HG03108 (cell line): ENCODE measurements at regions not wholly inside any gene's neighbourhood (a gene's known extent, or its start where the extent isn't known, plus 50 kb on each side); places are given as distances from the start of the nearest gene placed in this dataset.
"Not testable (repeated sequence)": the region's sequence is repeated elsewhere in the genome, so short reads cannot be mapped to it uniquely, and the experiment has no call there.

Experiments
- ATAC-seq: cut with Tn5 transposase; IDR thresholded peaks from one replicate; pipeline ENCODE4 v1.9.1; 2021; ENCODE audit warnings: moderate library complexity; ENCODE audit not compliant: unreplicated experiment

GRCh38 chr5:8691221-8691620, 822.3 kb downstream of the MTRR start:
- no peak for ATAC-seq

- no peak for ATAC-seq
Observed at GRCh38 chr5:8693341-8693844, 824.4 kb downstream of the MTRR start.

- ATAC-seq = no peak
Observed at GRCh38 chr5:8694545-8694944, 825.6 kb downstream of the MTRR start.

GRCh38 chr5:8695902-8696845, 827.2 kb downstream of the MTRR start:
- ATAC-seq = no peak

GRCh38 chr5:8700222-8700621, 831.3 kb downstream of the MTRR start:
- ATAC-seq = no peak

GRCh38 chr5:8700671-8701070, 831.7 kb downstream of the MTRR start:
- ATAC-seq = no peak

GRCh38 chr5:8701251-8701650, 832.3 kb downstream of the MTRR start:
- no peak for ATAC-seq

GRCh38 chr5:8710426-8710930, 835.4 kb downstream of the SEMA5A start:
- no peak for ATAC-seq

GRCh38 chr5:8714198-8714597, 831.7 kb downstream of the SEMA5A start:
- ATAC-seq = no peak

- no peak for ATAC-seq
Observed at GRCh38 chr5:8714861-8715260, 831.0 kb downstream of the SEMA5A start.

- ATAC-seq = no peak
Observed at GRCh38 chr5:8719796-8720195, 826.1 kb downstream of the SEMA5A start.

- no peak for ATAC-seq
Observed at GRCh38 chr5:8720506-8720905, 825.4 kb downstream of the SEMA5A start.

- no peak for ATAC-seq
Observed at GRCh38 chr5:8721536-8721935, 824.3 kb downstream of the SEMA5A start.

GRCh38 chr5:8726383-8727036, 819.4 kb downstream of the SEMA5A start:
- ATAC-seq = no peak

GRCh38 chr5:8727396-8727795, 818.5 kb downstream of the SEMA5A start:
- no peak for ATAC-seq

- no peak for ATAC-seq
Observed at GRCh38 chr5:8729437-8729836, 816.4 kb downstream of the SEMA5A start.

- no peak for ATAC-seq
Observed at GRCh38 chr5:8730194-8730593, 815.7 kb downstream of the SEMA5A start.

- not testable (repeated sequence) for ATAC-seq
Observed at GRCh38 chr5:8731110-8731509, 814.8 kb downstream of the SEMA5A start.

- no peak for ATAC-seq
Observed at GRCh38 chr5:8740595-8740994, 805.3 kb downstream of the SEMA5A start.

- no peak for ATAC-seq
Observed at GRCh38 chr5:8749556-8749955, 796.3 kb downstream of the SEMA5A start.

GRCh38 chr5:8750100-8750499, 795.8 kb downstream of the SEMA5A start:
- ATAC-seq = no peak

GRCh38 chr5:8751971-8752370, 793.9 kb downstream of the SEMA5A start:
- ATAC-seq = no peak
